ENCODE measurements at regions not wholly inside any gene's neighbourhood (a gene's known extent, or its start where the extent isn't known, plus 50 kb on each side); places are given as distances from the start of the nearest gene placed in this dataset.

GRCh38 chr3:111482574-111482973 is 59.4 kb upstream of the CD96 start:
- Mint-ChIP-seq H3K9me3 (ENCODE audit: low read depth) (peaks cover 5% of the 10 kb centered on the region), H3K36me3 (ENCODE audit: insufficient read depth) (no peaks in the 10 kb centered on the region), H3K27ac (no peak overlapping the region), H3K27me3 (no peaks in the 10 kb centered on the region), H3K4me1 (ENCODE audit: low read depth) (no peaks in the 10 kb centered on the region), H3K4me3 (ENCODE audit: low read depth) (no peak overlapping the region)
- no peak for DNase-seq (ENCODE audit: low spot score, unreplicated experiment)
- TF ChIP-seq, protein P1, sequence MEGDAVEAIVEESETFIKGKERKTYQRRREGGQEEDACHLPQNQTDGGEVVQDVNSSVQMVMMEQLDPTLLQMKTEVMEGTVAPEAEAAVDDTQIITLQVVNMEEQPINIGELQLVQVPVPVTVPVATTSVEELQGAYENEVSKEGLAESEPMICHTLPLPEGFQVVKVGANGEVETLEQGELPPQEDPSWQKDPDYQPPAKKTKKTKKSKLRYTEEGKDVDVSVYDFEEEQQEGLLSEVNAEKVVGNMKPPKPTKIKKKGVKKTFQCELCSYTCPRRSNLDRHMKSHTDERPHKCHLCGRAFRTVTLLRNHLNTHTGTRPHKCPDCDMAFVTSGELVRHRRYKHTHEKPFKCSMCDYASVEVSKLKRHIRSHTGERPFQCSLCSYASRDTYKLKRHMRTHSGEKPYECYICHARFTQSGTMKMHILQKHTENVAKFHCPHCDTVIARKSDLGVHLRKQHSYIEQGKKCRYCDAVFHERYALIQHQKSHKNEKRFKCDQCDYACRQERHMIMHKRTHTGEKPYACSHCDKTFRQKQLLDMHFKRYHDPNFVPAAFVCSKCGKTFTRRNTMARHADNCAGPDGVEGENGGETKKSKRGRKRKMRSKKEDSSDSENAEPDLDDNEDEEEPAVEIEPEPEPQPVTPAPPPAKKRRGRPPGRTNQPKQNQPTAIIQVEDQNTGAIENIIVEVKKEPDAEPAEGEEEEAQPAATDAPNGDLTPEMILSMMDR (IDR thresholded peaks at IDR 0.05; ENCODE audit: unreplicated experiment), result no peak

DNA sequence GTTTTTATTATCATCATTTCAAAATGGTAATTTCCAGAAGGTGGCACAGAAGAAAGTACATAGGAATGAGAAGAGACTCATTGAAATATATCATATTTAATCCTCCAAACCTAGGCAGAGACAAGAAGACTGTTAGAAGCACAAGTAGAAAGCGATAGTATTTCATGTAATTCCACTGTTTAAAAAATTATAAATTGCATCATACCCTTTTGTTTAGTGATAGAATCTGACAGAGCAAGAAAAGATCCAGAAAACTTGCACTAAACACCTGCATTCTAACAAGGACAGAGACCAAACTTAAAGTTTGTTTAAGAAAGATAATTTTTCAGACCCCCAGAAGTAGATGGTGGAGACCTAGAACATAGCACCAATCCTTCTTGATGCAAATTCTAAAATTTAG is 56.9 kb upstream of the CD96 start:
- Mint-ChIP-seq H3K4me1 (ENCODE audit: low read depth) (no peaks in the 10 kb centered on the region), H3K9me3 (ENCODE audit: low read depth) (peaks cover 8% of the 10 kb centered on the region)
- TF ChIP-seq, protein P1 (IDR thresholded peaks at IDR 0.05; ENCODE audit: unreplicated experiment), result no peak

More for the DNA sequence above, 56.9 kb upstream of the CD96 start:
- no peak for DNase-seq (ENCODE audit: low spot score, unreplicated experiment)
- no peak overlapping the region for H3K4me3 Mint-ChIP-seq (ENCODE audit: low read depth)
- H3K27ac Mint-ChIP-seq, result no peak overlapping the region
- H3K36me3 Mint-ChIP-seq (ENCODE audit: insufficient read depth), result no peaks in the 10 kb centered on the region
- no peaks in the 10 kb centered on the region for H3K27me3 Mint-ChIP-seq
